HG02642 (cell line): ENCODE measurements at regions not wholly inside any gene's neighbourhood (a gene's known extent, or its start where the extent isn't known, plus 50 kb on each side); places are given as distances from the start of the nearest gene placed in this dataset.
"Not testable (repeated sequence)": the region's sequence is repeated elsewhere in the genome, so short reads cannot be mapped to it uniquely, and the experiment has no call there.

ENCODE experiments used
- ATAC-seq: cut with Tn5 transposase; IDR thresholded peaks from one replicate; pipeline ENCODE4 v1.9.1; 2021; ENCODE audit warnings: mild to moderate bottlenecking; ENCODE audit not compliant: unreplicated experiment, poor library complexity

GRCh38 chr16:63813862-63814261 lies 1308.0 kb downstream of the CDH11 start:
- ATAC-seq = no peak

GRCh38 chr16:63808730-63809129 lies 1313.1 kb downstream of the CDH11 start:
- ATAC-seq = no peak

- ATAC-seq = no peak
Measured at GRCh38 chr16:63806794-63807506, 1314.9 kb downstream of the CDH11 start.

- no peak for ATAC-seq
Measured at GRCh38 chr16:63804126-63804525, 1317.7 kb downstream of the CDH11 start.

- no peak for ATAC-seq
Measured at GRCh38 chr16:63789603-63790002, 1332.3 kb downstream of the CDH11 start.

- ATAC-seq = no peak
Measured at GRCh38 chr16:63787014-63787413, 1334.8 kb downstream of the CDH11 start.

GRCh38 chr16:63785170-63785569 lies 1336.7 kb downstream of the CDH11 start:
- ATAC-seq = no peak

GRCh38 chr16:63776437-63776836 lies 1345.4 kb downstream of the CDH11 start:
- ATAC-seq = no peak

- no peak for ATAC-seq
Measured at GRCh38 chr16:63776034-63776433, 1345.8 kb downstream of the CDH11 start.

GRCh38 chr16:63774302-63774701 lies 1347.6 kb downstream of the CDH11 start:
- no peak for ATAC-seq

GRCh38 chr16:63769211-63769610 lies 1352.7 kb downstream of the CDH11 start:
- ATAC-seq = no peak

- ATAC-seq = not testable (repeated sequence)
Measured at GRCh38 chr16:63760246-63760645, 1361.6 kb downstream of the CDH11 start.

- no peak for ATAC-seq
Measured at GRCh38 chr16:63752347-63752746, 1369.5 kb downstream of the CDH11 start.

GRCh38 chr16:63749276-63749675 lies 1372.6 kb downstream of the CDH11 start:
- ATAC-seq = no peak

GRCh38 chr16:63745456-63745855 lies 1376.4 kb downstream of the CDH11 start:
- no peak for ATAC-seq

GRCh38 chr16:63744077-63744874 lies 1377.6 kb downstream of the CDH11 start:
- ATAC-seq = no peak

- ATAC-seq = no peak
Measured at GRCh38 chr16:63742150-63742549, 1379.7 kb downstream of the CDH11 start.

GRCh38 chr16:63737633-63738032 lies 1384.2 kb downstream of the CDH11 start:
- ATAC-seq = no peak

GRCh38 chr16:63735456-63735855 lies 1386.4 kb downstream of the CDH11 start:
- no peak for ATAC-seq

- no peak for ATAC-seq
Measured at GRCh38 chr16:63720848-63721247, 1401.0 kb downstream of the CDH11 start.

- ATAC-seq = no peak
Measured at GRCh38 chr16:63719926-63720325, 1401.9 kb downstream of the CDH11 start.

- no peak for ATAC-seq
Measured at GRCh38 chr16:63717806-63718205, 1404.1 kb downstream of the CDH11 start.
